ENCODE measurements at regions not wholly inside any gene's neighbourhood (a gene's known extent, or its start where the extent isn't known, plus 50 kb on each side); places are given as distances from the start of the nearest gene placed in this dataset.
"Not testable (repeated sequence)": the region's sequence is repeated elsewhere in the genome, so short reads cannot be mapped to it uniquely, and the experiment has no call there.

DNA sequence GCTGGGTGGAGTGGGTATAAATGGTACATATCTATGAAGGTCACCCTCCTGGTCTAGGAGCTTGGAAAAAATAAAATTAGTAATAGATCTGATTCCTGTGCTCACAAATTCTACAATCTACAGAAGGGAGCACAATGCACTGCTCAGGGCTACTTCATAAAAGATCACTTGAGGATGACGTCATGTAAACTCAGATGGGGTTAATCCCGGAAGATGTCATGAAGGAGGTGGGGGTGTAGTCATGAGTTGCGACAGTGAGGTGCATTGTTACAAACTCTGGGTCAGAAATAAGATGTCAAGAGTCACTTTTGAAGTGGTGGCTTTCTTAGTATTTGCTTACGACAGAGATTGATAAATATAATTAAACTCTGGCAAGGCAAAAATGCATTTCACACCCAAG, 68.2 kb downstream of the LHX9 start:
- no peak for DNase-seq

DNA sequence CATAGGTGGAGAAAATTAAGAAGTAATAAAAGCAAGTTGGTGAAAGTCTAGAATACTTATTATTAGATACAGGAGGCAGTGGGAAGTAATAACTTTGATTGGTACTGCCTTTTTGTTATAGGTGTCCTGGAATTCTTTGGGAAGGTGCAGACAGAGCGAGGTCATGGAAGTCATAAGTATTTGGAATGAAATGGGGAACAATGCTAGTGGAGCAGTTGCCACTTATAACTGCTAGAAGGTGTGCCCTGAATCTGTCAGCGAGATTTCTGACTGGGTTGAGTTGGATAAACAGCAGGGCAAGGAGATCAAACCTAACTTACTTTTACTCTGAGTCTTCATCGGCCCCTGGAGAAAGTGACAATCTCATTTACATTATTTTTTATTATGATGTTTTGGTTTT, 69.6 kb downstream of the LHX9 start:
- no peak for DNase-seq

DNA sequence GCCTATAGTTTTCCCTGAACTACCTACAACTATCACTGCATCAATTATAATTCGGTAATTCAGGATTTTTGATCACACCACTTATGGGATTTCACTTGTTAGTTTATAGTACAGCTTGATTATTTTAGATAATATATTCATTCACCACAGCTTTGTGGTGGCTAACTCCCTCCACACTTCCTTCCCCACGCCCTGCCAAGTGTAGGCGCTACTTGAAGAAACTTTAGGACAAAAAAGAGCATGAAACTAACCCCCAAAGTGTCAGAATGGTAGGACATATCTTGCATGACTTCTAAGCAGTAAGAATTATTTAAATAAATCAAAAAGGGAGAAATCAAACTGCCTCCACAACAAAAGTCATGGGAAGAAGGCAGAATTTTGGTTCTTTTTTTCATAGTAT, 70.1 kb downstream of the LHX9 start:
- no peak for DNase-seq

DNA sequence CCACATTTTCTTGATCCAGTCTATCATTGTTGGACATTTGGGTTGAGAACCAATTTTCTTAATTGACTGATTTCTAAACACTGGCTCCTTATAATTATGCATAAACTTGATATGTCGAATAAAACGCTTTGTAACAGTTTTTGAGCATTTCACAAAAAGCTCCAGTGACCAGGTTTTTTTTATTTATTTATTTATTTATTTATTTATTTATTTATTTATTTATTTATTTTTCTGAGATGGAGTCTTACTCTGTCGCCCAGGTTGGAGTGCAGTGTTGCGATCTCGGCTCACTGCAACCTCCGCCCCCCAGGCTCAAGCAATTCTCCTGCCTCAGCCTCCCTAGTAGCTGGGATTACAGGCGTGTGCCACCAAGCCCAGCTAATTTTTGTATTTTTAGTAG, 71.4 kb downstream of the LHX9 start:
- DNase-seq, result not testable (repeated sequence)

DNA sequence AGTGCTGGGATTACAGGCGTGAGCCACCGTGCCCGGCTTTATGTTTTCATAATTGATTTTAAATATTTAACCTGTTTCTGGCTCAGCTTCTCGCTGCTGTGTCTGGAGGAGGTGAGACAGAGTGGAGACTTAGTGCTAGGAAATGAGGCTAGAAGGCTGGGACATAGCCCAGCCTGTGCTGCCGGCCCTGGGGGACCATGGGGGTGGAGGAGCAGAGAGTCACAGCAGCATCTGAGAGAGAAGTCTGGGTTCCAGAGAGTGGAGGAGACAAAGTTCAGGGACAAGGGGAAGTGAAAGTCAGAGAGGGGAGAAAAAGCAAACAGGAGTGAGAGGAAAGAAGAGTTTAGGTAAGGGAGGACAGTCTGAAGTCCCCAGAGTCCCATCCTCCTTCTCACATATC, 71.9 kb downstream of the LHX9 start:
- no peak for DNase-seq

DNA sequence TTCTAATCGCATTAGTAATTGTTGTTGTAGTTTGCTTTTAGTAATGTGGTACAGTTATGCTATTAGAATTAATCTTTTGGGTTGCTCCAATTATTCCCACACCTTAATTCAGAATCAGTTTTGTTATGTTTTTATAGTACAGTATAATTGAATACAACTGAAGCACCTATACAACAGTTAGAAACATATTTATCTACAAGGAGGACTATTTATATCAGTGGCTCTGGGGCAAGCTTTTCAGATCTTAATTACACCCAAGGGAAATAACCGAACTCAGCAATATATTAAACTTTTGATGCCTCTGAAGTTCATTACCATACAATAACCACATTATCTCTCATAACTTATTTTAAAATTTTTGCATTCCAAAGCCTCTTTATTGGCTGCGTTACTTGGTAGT, 74.4 kb downstream of the LHX9 start:
- no peak for DNase-seq

DNA sequence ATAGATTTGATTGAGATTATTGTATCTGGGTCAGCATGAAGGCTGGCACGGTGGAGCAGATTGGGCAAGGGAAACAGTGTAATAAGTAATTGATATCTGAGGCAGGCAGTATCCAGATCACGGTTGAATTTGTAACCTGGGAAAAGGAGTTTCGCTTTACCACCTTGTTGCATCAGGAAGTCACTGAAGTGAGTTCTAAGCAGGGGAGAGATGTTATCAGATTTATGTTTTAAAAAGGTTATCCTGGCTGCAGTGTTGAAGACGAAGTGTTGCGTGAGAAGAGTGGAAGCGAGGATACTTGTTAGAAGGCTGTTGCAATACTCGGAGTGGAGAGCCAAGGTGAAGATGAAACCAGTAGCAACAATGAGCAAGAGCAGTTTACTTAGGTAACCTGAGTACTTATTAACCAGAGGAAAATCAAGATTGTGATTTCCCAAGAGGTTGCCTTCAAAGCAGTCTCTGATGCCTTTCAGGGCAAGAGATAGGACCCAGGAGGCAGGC, 77.8 kb downstream of the LHX9 start:
- DNase-seq, result no peak

DNA sequence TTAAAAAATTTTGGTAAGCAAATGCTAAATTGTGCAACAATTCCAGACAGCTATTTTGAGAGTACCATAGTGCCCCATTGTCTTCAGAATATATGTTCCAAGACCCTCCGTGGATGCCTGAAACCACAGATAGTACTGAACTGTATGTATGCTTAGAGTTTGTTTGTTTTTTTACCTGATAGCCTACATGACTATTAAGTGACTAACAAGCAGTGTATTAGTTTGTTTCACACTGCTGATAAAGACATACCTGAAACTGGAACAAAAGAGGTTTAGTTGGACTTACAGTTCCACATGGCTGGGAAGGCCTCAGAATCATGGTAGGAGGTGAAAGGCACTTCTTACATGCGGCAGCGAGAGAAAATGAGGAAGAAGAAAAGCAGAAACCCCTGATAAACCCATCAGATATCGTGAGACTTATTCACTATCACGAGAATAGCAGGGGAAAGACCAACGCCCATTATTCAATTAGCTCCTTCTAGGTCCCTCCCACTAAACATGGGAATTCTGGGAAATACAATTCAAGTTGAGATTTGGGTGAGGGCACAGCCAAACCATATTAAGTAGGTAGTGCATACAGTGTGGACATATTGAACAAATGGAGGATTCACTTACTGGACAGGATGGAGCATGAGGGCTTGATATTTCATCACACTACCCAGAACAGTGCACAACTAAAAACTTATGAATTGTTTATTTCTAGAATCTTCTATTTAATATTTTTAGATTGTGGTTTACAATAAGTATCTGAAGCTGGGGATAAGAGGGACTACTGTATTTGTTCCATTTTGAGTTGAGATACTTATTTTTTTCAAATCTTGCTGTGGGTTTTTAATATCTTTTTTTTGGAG, 78.5 kb downstream of the LHX9 start:
- no peak for DNase-seq

DNA sequence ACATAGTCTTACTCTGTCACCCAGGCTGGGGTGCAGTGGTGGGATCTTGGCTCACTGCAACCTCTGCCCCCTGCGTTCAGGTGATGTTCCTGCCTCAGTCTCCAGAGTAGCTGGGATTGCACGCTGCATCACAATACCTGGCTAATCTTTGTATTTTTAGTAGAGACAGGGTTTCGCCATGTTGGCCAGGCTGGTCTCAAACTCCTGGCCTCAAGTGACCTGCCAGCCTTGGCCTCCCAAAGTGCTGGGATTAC, 79.0 kb downstream of the LHX9 start:
- DNase-seq, result not testable (repeated sequence)

DNA sequence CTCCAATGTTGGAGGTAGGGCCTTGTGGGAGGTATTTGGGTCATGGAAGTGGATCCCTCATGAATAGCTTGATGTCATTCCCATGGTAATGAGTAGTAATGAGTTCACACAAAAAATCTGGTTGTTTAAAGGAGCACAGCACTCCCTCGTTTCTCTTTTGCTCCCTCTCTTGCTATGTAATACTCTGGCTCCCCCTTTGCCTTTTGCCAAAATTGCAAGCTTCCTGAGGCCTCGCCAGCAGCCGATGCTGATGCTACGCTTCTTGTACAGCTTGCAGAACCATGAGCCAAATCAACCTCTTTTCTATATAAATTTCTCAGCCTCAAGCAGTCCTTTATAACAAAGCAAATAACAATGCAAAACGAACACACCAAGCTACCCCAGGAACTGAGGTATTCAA, 80.9 kb downstream of the LHX9 start:
- no peak for DNase-seq

DNA sequence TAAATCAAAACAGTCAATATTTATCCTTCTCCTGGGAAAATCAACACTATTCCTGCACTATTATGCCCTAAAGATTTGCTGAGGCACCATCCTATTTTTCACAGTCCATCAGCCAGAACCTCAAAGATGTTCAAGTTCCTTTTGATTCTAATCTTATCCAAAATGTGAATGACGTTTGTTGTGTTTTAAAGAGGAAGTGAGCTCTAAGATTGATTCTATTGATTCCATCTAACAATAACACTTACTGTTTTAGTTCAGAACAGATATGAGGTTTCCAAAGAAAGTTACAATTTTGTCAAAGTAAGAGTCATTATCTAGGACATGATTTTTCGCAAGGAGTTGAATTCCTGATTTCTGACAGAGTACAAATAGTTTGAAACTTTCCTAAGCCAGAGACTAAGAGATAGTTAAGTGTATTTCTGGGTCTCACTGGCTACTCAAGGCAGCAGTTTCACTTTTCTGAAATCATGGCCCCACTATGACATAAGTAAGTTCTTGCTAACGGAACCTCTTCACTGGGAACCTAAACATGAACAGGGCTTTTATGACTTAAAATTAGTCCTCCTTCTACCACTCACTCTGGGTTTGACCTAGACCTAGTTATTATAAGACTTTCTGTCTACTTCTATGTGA, 84.7 kb downstream of the LHX9 start:
- DNase-seq, result no peak

DNA sequence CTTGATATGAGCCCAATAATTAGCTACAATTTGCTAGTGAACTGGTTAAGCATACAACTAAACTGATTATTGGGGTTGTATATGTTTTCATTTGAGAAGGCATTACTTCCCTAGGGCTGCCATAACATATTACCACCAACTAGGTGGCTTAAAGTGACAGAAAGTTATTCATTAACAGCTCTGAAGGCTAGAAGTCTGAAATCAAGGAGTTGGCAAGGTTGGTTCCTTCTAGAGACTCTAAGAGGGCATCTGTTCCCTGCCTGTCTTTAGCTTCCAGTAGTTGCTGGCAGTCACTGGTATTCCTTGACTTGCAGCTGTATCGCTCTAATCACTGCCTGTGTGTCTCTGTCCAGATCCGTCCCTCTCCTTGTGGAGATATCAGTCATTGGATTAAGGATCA, 86.3 kb downstream of the LHX9 start:
- no peak for DNase-seq

DNA sequence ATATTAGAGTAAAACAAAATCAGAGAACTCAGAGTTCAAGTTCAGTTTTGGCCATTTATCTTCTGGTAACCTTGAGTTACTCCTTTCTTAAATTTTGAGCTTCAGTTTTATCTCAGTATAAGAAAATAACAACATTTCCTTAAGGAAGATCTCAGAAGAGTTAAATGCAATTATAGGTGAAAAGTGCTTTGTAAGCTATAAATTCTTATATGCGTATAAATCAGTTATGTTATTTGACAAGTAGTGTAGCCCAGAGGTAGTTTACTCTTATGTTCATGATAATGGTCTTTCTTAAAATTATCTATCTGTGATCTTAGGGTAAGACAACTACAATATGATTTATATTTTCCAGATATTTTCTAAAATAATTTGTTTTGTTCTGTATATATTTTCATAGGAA, 89.8 kb downstream of the LHX9 start:
- no peak for DNase-seq

DNA sequence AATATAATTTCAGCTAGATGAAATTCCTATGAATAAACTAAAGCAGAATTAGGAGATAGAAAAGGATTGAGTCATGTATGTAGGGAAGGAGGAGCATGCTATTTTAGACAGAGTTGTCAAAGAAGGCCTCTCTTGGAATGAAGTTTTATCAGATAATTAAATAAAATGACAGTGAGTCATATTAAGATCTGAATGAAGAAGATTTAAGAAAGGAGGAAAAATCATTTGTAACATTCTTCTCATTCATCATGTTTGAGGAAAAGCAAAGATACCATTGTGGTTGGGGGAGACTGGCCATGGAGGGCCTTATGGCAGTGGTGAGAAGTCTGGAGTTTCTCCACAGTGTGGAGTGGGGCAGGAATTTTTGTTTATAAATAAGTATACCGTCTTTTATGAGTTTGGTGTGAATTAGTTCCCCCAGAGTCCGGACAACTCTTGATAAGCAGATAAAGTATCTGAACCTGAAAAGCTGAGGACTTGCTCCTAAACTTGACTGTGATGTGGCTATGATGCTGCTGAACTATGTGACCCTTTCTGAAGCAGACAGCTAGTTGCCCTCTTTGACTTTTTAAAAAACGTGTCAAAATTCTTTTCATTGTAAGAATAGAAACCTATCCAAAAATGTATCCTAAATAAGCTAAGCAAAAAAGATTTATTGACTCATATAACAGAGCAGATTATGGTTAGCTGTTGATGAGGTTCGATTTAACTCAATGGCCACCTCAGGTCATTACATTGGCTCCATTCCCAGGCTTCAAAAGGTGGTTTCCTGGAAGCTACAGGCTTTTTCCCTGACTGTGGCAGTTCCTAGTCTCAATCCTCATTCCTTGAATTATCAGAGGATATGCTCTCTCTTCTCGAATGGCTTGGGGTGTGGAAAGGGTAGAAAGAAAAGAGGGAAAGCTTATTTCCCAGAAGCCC, 90.8 kb downstream of the LHX9 start:
- no peak for DNase-seq

DNA sequence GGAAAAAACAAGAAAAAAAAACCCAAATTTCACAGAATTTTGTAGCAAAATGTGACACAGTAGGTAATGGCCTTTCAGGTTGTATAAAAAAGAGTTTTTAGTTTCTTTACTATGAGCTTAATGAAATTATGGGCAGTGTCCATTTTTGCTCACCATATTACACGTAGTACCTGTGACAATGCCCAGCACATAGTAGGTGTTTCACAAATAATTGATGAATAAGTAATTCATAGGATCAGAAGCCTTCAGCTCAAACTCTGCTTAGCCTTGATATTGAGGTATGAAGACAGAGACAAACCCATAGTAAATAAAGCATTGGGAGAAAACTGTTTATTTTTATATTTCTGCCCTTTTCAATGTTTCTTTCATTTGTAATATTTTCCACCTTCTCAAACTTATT, 97.2 kb downstream of the LHX9 start:
- no peak for DNase-seq

DNA sequence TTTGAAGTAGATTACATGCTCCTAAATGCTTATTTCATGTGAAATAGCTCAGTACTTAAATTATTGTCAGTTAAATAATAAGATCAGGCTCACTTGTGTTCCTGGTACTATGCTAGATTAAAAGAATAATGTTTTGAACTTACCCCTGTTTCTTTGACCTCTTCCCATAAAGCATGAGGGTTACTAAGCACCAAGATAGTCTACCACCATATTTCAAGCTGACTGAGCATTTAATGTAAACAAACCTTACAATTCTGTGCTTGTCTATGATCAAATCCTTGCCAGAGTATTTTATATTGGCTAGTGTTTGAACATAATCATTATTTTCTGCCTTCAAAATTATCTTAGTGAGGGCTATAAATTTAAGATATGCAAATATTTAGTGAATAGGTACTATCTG, 98.1 kb downstream of the LHX9 start:
- DNase-seq, result no peak

DNA sequence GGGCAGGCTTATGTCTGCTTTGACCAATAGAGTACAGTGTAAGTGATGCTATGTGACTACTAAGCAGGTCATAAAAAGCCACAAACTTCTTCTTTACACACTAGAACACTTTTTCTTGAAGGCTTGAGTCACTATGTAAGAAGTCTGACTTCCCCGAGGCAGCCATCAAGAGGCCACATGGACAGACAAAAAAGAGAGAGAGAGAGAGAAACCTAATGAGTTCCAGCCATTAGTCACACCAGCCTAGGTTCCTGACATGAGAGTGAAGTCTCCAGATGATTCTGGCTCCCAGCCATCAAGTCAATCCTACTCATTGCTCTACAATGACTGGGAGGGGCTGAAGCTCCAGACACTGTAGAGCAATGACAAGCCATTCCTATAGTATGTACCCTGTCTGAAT, 101.4 kb downstream of the LHX9 start:
- DNase-seq, result no peak

DNA sequence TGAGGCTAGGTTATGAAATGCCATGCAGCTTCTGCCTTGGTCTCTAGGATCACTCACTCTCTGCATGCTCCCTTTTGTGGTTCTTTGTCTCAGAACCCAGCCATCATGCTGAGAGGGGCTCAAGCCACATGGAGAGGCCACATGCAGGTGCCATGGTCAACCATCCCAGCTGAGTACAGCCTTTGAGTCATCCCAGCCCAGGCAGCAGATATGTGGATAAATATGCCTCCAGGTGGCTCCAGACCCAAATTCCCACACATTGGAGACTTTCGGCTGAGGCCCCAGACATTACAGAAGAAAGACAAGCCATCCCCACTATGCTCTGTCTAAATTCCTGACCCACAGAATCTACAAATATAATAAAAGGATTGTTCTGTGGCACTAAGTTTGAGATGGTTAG, 102.0 kb downstream of the LHX9 start:
- DNase-seq, result no peak

DNA sequence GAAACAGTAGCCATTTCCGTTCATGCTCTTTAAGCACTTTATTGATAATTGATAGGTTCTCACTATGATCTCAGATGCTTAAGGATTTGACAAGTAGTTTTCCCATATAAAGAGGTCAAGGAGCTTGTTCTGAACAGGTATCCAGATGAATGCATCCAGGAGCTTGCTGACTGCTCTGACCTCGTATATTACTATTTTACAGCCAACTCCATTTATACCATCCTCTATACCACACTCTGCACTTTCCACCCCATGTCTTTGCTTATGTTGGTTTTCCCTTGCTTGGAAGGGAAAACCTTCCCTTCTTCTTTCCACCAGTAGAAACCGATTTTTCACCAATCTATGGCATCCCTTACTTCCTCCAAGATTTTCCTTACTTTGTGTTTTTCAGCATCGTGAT, 107.2 kb downstream of the LHX9 start:
- no peak for DNase-seq

DNA sequence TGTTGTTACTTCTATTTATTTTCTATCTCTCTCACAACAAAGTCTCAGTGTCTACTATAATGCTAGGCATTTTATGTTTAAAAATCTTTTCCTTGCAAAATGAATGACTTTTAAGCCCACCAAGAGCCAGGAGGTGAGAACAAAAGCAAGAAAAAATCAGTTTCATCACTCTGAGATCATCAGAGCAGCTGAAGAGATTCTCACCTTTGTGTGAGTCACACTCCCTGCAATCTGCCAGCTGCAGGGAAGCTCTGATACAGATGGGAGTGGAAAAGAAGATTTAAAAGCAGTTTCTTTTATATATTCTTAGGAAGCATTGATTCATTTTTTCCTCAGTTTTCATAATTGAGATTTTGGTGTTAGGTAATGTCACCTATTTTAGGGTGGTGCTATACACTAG, 107.6 kb downstream of the LHX9 start:
- no peak for DNase-seq

DNA sequence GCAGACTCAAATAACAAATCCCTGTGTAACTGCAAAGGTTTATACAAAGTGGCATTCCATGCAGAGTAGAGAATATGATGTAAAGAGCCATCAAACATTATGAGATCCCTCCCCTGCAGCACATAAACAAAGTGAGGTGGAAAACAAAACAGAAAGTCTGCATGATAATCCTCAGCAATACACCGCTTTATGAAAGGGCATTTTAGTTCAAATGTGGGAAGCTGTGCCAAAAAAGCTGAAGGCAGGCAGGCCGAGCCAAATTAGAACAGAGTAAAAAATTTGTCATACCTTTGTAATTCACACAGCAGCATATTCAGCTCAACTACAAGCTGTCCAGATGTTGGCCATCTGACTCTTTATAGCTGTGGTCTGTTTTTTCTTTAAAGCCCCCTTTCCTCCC, 113.5 kb downstream of the LHX9 start:
- no peak for DNase-seq

DNA sequence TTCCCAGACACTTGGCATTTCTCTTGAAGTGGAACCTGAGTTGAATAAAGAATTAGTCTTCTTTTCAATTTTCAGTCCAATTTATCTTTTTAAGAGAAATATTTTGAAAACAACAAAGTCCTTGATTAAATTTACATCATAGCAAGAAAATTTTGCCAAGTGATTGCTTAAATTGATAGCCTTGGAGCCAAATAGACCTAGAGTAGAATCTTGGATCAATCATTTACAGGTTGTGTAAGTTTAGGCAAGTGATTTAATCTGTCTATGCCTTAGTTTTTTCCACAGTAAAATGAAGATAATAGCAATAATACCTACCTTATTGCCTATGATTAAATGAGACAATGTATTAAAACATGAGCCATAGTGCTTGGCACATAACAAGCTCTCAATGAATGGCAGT, 113.9 kb downstream of the LHX9 start:
- no peak for DNase-seq

DNA sequence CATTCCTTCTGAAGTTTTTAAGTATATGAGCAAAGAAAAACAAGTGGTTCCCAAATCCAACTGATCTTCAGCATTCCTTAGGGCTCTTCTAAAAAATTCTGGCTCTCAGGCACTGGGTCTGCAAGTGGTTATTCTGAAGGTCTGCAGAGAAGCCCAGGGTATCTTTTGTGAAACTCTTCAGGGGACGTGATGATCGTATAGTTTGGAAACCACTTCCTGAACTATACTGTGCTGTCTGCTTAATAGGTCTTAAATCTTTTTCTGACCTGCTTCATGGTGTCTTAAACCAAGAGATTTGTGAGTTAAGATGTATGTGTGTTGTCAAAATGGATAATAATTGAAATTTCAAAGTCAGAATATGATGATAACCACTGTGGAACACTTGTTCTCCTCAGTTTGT, 115.5 kb downstream of the LHX9 start:
- no peak for DNase-seq

DNA sequence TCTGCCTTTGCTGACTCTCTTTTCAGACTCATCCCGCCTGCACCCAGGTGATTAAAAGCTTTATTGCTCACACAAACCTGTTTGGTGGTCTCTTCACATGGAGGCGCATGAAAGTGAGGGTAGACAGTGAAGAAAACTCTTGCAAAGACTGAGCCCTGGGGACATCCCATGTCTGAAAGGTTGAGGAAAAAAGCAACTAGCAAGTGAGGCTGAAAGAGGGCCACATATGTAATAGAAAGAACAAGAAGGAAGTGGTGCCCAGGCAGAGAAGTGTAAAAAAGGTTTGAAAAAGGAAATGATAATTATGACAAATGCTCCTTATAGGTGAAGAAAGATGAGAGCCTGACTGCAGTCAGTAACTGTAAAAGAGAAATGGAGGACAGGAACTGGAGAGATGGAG, 115.9 kb upstream of the NEK7 start:
- no peak for DNase-seq
